HG03432 (cell line): ENCODE measurements at regions not wholly inside any gene's neighbourhood (a gene's known extent, or its start where the extent isn't known, plus 50 kb on each side); places are given as distances from the start of the nearest gene placed in this dataset.

Source experiments
- ATAC-seq: cut with Tn5 transposase; IDR thresholded peaks from one replicate; pipeline ENCODE4 v1.9.1; 2021; ENCODE audit warnings: mild to moderate bottlenecking, moderate library complexity; ENCODE audit not compliant: unreplicated experiment

GRCh38 chr5:167894631-167895472 lies 396.6 kb upstream of the WWC1 start:
- ATAC-seq = no peak

GRCh38 chr5:167895899-167896659 lies 395.4 kb upstream of the WWC1 start:
- ATAC-seq = no peak

- ATAC-seq = no peak
Observed at GRCh38 chr5:167896814-167897213, 394.6 kb upstream of the WWC1 start.

- ATAC-seq = no peak
Observed at GRCh38 chr5:167897371-167897770, 394.1 kb upstream of the WWC1 start.

GRCh38 chr5:167898361-167899042 lies 392.9 kb upstream of the WWC1 start:
- no peak for ATAC-seq

- no peak for ATAC-seq
Observed at GRCh38 chr5:167899490-167900070, 391.9 kb upstream of the WWC1 start.

- no peak for ATAC-seq
Observed at GRCh38 chr5:167900340-167900935, 391.0 kb upstream of the WWC1 start.

GRCh38 chr5:167902298-167902697 lies 389.1 kb upstream of the WWC1 start:
- no peak for ATAC-seq

- no peak for ATAC-seq
Observed at GRCh38 chr5:167903243-167903642, 388.2 kb upstream of the WWC1 start.

GRCh38 chr5:167903659-167904058 lies 387.8 kb upstream of the WWC1 start:
- no peak for ATAC-seq

GRCh38 chr5:167905919-167906853 lies 385.3 kb upstream of the WWC1 start:
- no peak for ATAC-seq

GRCh38 chr5:167908606-167909005 lies 382.8 kb upstream of the WWC1 start:
- ATAC-seq = no peak

GRCh38 chr5:167912941-167913665 lies 378.3 kb upstream of the WWC1 start:
- ATAC-seq = no peak

GRCh38 chr5:167915237-167915636 lies 376.2 kb upstream of the WWC1 start:
- no peak for ATAC-seq

GRCh38 chr5:167916261-167916691 lies 375.2 kb upstream of the WWC1 start:
- no peak for ATAC-seq

- no peak for ATAC-seq
Observed at GRCh38 chr5:167916706-167917105, 374.7 kb upstream of the WWC1 start.

- no peak for ATAC-seq
Observed at GRCh38 chr5:167918184-167918812, 373.1 kb upstream of the WWC1 start.

- no peak for ATAC-seq
Observed at GRCh38 chr5:167918813-167919483, 372.5 kb upstream of the WWC1 start.
